Loucy (cell line): ENCODE measurements at regions not wholly inside any gene's neighbourhood (a gene's known extent, or its start where the extent isn't known, plus 50 kb on each side); places are given as distances from the start of the nearest gene placed in this dataset.

Experiments
- H2AFZ ChIP-seq: fragments of 200-600 bp; sonication (generic); 2 replicates; pipeline ENCODE4 v1.6.0; 2016; ENCODE audit warnings: antibody characterized with exemption, mild to moderate bottlenecking, low read length, moderate library complexity
- H3F3A ChIP-seq: fragments of 200-600 bp; 2 replicates; pipeline ENCODE4 v1.6.0; 2016; ENCODE audit warnings: antibody characterized with exemption, low read depth, mild to moderate bottlenecking
- H3K27me3 ChIP-seq: fragments of 200-600 bp; sonication (generic); 2 replicates; pipeline ENCODE4 v1.6.1; 2014; ENCODE audit warnings: low read length, mild to moderate bottlenecking; ENCODE audit not compliant: insufficient read depth, poor library complexity, severe bottlenecking
- H3K36me3 ChIP-seq: fragments of 200-600 bp; sonication (generic); 2 replicates; pipeline ENCODE4 v1.6.1; 2016; ENCODE audit warnings: low read length; ENCODE audit not compliant: insufficient read depth
- H3K4me1 ChIP-seq: fragments of 200-600 bp; sonication (generic); 2 replicates; pipeline ENCODE4 v1.5.1; 2014; ENCODE audit warnings: low read length, mild to moderate bottlenecking; ENCODE audit not compliant: insufficient read depth, poor library complexity, severe bottlenecking
- H3K4me2 ChIP-seq: fragments of 200-600 bp; sonication (generic); 2 replicates; pipeline ENCODE4 v1.6.0; 2014; ENCODE audit warnings: antibody characterized with exemption, low read length, low read depth, mild to moderate bottlenecking; ENCODE audit not compliant: poor library complexity, severe bottlenecking
- H3K4me3 ChIP-seq: fragments of 200-600 bp; sonication (generic); 2 replicates; pipeline ENCODE4 v1.5.1; 2014; ENCODE audit warnings: low read length, mild to moderate bottlenecking, mixed read lengths; ENCODE audit not compliant: poor library complexity, severe bottlenecking
- H3K79me2 ChIP-seq: fragments of 200-600 bp; sonication (generic); 2 replicates; pipeline ENCODE4 v1.6.1; 2014; ENCODE audit warnings: low read length; ENCODE audit not compliant: insufficient read depth
- H3K9ac ChIP-seq: fragments of 200-600 bp; sonication (generic); 2 replicates; pipeline ENCODE4 v1.6.0; 2014; ENCODE audit warnings: mild to moderate bottlenecking, low read depth, low read length, moderate library complexity; ENCODE audit not compliant: poor library complexity, severe bottlenecking
- H3K9me2 ChIP-seq: fragments of 200-600 bp; sonication (generic); replicated peaks from 2 replicates; pipeline ENCODE4 v1.6.1; 2016; ENCODE audit warnings: low read depth, low read length, mixed read lengths
- H3K9me3 ChIP-seq: fragments of 200-600 bp; sonication (generic); 2 replicates; pipeline ENCODE4 v1.6.1; 2014; ENCODE audit warnings: mild to moderate bottlenecking, antibody characterized with exemption, low read length, low read depth; ENCODE audit not compliant: insufficient read depth
- H4K20me1 ChIP-seq: fragments of 200-600 bp; sonication (generic); 2 replicates; pipeline ENCODE4 v1.6.0; 2014; ENCODE audit warnings: antibody characterized with exemption, low read length, mild to moderate bottlenecking; ENCODE audit not compliant: insufficient read depth, poor library complexity, severe bottlenecking
- EZH2phosphoT487 ChIP-seq: fragments of 200-600 bp; IDR thresholded peaks from 2 replicates; pipeline ENCODE4 v1.6.1; 2018; ENCODE audit warnings: antibody characterized with exemption, mild to moderate bottlenecking, moderate library complexity, borderline replicate concordance
- TF ChIP-seq, protein P1 (sequence below): fragments of 200-600 bp; sonication (generic); conservative IDR thresholded peaks from 2 replicates; pipeline ENCODE4 v1.5.1; 2014; ENCODE audit warnings: mild to moderate bottlenecking, antibody characterized with exemption, low read length

DNA sequence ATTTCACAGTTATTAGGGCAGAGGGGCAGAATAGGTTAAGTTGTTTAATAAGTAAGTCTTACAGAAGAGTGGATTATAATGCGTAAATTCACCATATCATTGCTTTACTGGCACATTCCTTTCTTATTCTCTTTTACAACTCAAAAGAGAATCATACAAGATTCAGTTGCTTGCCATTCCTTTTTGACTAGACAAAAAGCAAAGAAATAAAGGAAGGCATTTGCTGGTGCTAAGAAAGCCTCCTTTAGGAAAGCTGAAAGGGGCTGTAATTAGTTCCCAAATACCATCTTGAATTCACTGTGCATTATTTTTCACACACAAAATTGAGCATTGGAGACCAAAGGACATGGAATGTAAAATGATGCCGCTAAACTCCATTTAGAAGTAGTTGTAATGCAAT lies 499.3 kb downstream of the NXPH1 start:
- Histone ChIP-seq H3K4me1 (no peaks in the 10 kb centered on the region), H3K4me2 (no peak overlapping the region), H3K36me3 (no peaks in the 10 kb centered on the region), H2AFZ (no peak overlapping the region), H3K9ac (no peak overlapping the region), H3K4me3 (no peak overlapping the region), H3K27me3 (no peaks in the 10 kb centered on the region), H3K9me3 (no peaks in the 10 kb centered on the region), H3F3A (no peaks in the 10 kb centered on the region), H3K9me2 (no peaks in the 10 kb centered on the region), H3K79me2 (no peaks in the 10 kb centered on the region), H4K20me1 (no peaks in the 10 kb centered on the region)
- no peak for TF ChIP-seq EZH2phosphoT487
- TF ChIP-seq, protein P1, sequence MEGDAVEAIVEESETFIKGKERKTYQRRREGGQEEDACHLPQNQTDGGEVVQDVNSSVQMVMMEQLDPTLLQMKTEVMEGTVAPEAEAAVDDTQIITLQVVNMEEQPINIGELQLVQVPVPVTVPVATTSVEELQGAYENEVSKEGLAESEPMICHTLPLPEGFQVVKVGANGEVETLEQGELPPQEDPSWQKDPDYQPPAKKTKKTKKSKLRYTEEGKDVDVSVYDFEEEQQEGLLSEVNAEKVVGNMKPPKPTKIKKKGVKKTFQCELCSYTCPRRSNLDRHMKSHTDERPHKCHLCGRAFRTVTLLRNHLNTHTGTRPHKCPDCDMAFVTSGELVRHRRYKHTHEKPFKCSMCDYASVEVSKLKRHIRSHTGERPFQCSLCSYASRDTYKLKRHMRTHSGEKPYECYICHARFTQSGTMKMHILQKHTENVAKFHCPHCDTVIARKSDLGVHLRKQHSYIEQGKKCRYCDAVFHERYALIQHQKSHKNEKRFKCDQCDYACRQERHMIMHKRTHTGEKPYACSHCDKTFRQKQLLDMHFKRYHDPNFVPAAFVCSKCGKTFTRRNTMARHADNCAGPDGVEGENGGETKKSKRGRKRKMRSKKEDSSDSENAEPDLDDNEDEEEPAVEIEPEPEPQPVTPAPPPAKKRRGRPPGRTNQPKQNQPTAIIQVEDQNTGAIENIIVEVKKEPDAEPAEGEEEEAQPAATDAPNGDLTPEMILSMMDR = no peak

DNA sequence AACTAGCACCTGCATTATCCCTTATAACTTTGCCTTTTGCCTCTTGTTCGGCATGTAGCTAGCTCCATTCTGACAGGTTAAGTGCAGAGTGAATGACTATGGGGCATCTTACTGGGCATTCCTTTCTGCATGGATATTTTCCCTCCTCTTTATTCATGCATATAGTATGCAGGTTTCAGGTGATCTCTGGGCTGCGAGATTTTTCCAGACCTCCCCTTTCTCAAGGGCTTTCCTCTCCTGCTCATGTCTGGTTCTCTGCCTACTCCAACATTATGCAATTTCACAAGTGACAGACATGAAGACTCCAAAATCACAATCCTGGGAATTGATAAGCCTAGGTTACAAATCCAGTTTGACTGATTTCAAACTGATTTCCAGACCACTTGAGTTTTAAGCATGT lies 503.8 kb downstream of the NXPH1 start:
- H3K79me2 ChIP-seq = no peaks in the 10 kb centered on the region
- H3K27me3 ChIP-seq = no peaks in the 10 kb centered on the region
- no peak overlapping the region for H3K9ac ChIP-seq
- TF ChIP-seq, protein P1 = no peak
- no peak for TF ChIP-seq EZH2phosphoT487
- no peaks in the 10 kb centered on the region for H3F3A ChIP-seq
- no peaks in the 10 kb centered on the region for H3K9me2 ChIP-seq
- H3K4me3 ChIP-seq = no peak overlapping the region
- H2AFZ ChIP-seq = no peak overlapping the region
- no peaks in the 10 kb centered on the region for H3K36me3 ChIP-seq
- H4K20me1 ChIP-seq = no peaks in the 10 kb centered on the region
- H3K4me2 ChIP-seq = no peak overlapping the region
- no peaks in the 10 kb centered on the region for H3K9me3 ChIP-seq
- H3K4me1 ChIP-seq = no peaks in the 10 kb centered on the region

DNA sequence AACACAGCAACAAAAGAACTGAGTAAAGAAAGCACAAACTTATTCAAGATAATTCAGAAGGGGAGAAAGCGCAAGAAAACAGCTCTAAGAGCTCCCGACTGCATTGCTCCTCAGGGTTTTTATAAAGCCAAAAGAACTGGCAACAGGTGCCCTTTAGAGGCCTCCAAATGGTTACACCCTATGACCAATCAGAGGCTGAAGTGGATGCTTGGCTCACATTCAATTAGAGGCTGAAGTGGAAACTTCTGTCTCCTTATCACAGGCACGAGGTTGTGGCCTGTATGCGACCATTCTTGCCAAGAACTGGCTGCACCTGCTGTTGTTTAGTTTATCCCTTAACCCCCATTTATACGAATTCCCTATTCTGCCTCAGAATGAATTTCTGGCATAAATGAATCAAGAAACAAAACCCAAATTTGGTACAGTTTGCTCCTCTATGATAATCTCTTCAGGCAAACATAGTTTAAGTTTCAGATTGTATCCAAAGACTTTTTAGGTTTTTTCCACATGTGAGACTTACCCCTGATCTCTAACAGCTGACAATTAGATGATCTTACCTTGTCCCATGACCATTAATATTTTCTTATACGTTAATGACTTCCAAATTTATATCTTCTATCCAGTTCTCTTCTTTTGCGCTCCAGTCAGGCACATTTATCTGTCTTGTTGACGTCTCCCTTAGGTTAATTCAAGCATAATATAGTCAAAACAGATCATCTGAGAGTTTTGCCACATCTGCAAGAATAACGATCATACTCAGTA lies 504.8 kb downstream of the NXPH1 start:
- H3K4me3 ChIP-seq = no peak overlapping the region
- no peaks in the 10 kb centered on the region for H3F3A ChIP-seq
- H3K9ac ChIP-seq = no peak overlapping the region
- no peak overlapping the region for H3K4me2 ChIP-seq
- H3K36me3 ChIP-seq = no peaks in the 10 kb centered on the region
- H4K20me1 ChIP-seq = no peaks in the 10 kb centered on the region
- no peaks in the 10 kb centered on the region for H3K9me2 ChIP-seq
- H3K79me2 ChIP-seq = no peaks in the 10 kb centered on the region
- TF ChIP-seq, protein P1 = no peak
- no peak for TF ChIP-seq EZH2phosphoT487
- no peaks in the 10 kb centered on the region for H3K27me3 ChIP-seq
- no peaks in the 10 kb centered on the region for H3K9me3 ChIP-seq
- no peaks in the 10 kb centered on the region for H3K4me1 ChIP-seq
- H2AFZ ChIP-seq = no peak overlapping the region
